ENCODE measurements at regions not wholly inside any gene's neighbourhood (a gene's known extent, or its start where the extent isn't known, plus 50 kb on each side); places are given as distances from the start of the nearest gene placed in this dataset.

DNA sequence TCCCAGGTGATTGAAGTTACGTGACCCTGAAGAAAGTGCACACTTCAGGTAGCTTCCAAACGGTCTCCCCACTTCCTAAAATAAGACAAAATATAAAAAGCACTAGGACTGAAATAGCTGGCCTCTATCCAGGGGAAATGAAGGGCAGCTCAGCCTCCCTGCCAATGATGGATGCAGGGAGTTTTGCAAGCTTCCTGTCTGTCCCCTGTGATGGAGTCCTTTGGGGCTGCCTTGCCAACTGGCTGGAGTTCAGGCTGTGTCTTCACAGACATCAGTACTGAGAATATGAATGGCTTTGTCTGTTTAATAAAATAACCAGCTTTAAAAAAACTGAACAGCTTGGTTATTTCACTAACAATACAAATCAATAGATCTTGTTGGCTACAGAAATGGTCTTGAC, 101.4 kb upstream of the GPR12 start:
- H3K27me3 ChIP-seq (replicated peaks in 1 of 7) = peaks cover 0 to 46% (median 0%) of the 10 kb centered on the region in 7 donors
- 22 to 63% (median 33%) methylated on average over 2 of the region's 2 CpGs for WGBS, 5 donors
- no peak for TF ChIP-seq POLR2A (IDR thresholded peaks at IDR 0.05)
- TF ChIP-seq POLR2AphosphoS5 (IDR thresholded peaks at IDR 0.05) = no peak
- TF ChIP-seq, protein P1, sequence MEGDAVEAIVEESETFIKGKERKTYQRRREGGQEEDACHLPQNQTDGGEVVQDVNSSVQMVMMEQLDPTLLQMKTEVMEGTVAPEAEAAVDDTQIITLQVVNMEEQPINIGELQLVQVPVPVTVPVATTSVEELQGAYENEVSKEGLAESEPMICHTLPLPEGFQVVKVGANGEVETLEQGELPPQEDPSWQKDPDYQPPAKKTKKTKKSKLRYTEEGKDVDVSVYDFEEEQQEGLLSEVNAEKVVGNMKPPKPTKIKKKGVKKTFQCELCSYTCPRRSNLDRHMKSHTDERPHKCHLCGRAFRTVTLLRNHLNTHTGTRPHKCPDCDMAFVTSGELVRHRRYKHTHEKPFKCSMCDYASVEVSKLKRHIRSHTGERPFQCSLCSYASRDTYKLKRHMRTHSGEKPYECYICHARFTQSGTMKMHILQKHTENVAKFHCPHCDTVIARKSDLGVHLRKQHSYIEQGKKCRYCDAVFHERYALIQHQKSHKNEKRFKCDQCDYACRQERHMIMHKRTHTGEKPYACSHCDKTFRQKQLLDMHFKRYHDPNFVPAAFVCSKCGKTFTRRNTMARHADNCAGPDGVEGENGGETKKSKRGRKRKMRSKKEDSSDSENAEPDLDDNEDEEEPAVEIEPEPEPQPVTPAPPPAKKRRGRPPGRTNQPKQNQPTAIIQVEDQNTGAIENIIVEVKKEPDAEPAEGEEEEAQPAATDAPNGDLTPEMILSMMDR (IDR thresholded peaks at IDR 0.05 in 8 of 11, conservative IDR thresholded peaks at IDR 0.05 in 3 of 11) = no peak
- no peaks in the 10 kb centered on the region for H3K36me3 ChIP-seq
- no peak for DNase-seq
- no peaks in the 10 kb centered on the region for H3K9me3 ChIP-seq
- intact Hi-C loops (cut with DNase I; ENCODE audit: low total_unique reads) = no loop called here
- H3K27ac ChIP-seq = no peak overlapping the region
- no peaks in the 10 kb centered on the region for H3K4me1 ChIP-seq
- H3K4me3 ChIP-seq = no peak overlapping the region

DNA sequence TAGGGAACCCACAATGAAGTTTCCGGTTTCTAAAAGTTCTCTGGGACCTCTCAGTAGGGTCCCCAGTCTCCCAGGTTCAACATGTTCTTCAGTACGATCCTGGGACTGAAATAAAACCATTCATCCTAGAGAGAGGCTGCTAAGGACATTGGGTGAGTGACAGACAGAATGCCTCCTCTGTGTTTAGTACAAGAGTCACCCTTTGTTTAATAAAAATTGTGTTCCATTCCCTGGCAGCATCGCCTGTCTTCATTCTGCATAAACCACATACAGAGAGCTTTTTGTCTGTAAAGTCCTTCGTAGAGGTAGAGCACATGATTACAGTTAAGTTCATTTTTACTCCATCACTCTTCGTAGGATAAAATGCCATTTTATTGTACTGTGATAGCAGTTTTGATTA, 95.3 kb upstream of the GPR12 start:
- TF ChIP-seq POLR2A (IDR thresholded peaks at IDR 0.05) = no peak
- TF ChIP-seq, protein P1 (IDR thresholded peaks at IDR 0.05 in 8 of 11, conservative IDR thresholded peaks at IDR 0.05 in 3 of 11) = no peak
- TF ChIP-seq POLR2AphosphoS5 (IDR thresholded peaks at IDR 0.05) = no peak
- Histone ChIP-seq H3K27ac (no peak overlapping the region), H3K36me3 (no peaks in the 10 kb centered on the region), H3K4me3 (no peak overlapping the region), H3K27me3 (replicated peaks in 1 of 7) (peaks cover 0 to 49% (median 3%) of the 10 kb centered on the region in 7 donors), H3K4me1 (no peaks in the 10 kb centered on the region), H3K9me3 (no peaks in the 10 kb centered on the region)
- 73 to 84% (median 76%) methylated on average over 5 of the region's 5 CpGs for WGBS, 5 donors
- no peak for DNase-seq
- intact Hi-C loops (cut with DNase I; ENCODE audit: low total_unique reads) = no loop called here

DNA sequence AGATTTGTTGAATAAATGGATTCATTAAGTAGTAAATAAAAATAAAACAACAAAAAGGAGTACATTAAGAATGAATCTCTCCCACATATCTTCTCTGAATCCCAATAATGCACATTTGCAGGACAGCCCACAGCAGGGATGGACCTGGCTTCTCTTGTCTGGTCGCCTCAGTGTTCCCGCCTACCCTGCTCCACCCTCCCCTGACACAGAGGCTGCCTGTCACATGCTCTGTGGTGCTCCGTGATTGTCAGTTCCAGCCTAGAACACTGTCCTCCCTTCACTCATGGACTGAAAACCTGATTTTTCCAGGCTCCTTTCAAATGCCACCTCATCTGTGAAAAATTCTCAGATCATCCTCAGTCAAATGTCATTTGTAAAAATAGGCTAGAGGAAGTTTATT, 94.5 kb upstream of the GPR12 start:
- TF ChIP-seq POLR2AphosphoS5 (IDR thresholded peaks at IDR 0.05) = no peak
- TF ChIP-seq POLR2A (IDR thresholded peaks at IDR 0.05) = no peak
- TF ChIP-seq, protein P1 (IDR thresholded peaks at IDR 0.05 in 8 of 11, conservative IDR thresholded peaks at IDR 0.05 in 3 of 11) = no peak
- Histone ChIP-seq H3K9me3 (no peaks in the 10 kb centered on the region), H3K4me1 (no peaks in the 10 kb centered on the region), H3K27ac (no peak overlapping the region), H3K27me3 (replicated peaks in 1 of 7) (peaks cover 0 to 46% (median 3%) of the 10 kb centered on the region in 7 donors), H3K4me3 (no peak overlapping the region), H3K36me3 (no peaks in the 10 kb centered on the region)
- intact Hi-C loops (cut with DNase I; ENCODE audit: low total_unique reads) = no loop called here
- 55 to 72% (median 64%) methylated on average over 3 of the region's 3 CpGs for WGBS, 5 donors
- no peak for DNase-seq

DNA sequence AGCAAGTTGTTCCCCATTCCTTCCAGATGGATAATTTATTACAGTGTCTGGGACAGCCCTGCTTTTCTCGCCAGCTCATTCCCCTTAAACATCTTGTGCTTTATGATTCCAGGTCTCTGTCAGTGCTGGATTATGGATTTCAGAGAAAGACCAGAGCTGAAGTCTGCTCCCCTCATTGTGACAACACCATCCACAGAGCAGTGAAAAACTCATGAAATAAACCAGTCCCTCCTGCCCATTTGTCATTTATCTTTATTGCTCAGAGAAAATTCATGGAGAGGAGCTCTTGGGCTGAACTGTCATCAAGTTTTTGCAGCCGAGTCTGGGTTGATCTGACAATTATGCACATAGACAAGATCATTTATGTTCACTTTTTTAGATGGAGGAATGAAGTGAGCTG, 92.7 kb upstream of the GPR12 start:
- Histone ChIP-seq H3K27ac (no peak overlapping the region), H3K9me3 (no peaks in the 10 kb centered on the region), H3K27me3 (replicated peaks in 1 of 7) (peaks cover 0 to 50% (median 3%) of the 10 kb centered on the region in 7 donors), H3K4me3 (no peak overlapping the region), H3K36me3 (no peaks in the 10 kb centered on the region), H3K4me1 (no peaks in the 10 kb centered on the region)
- intact Hi-C loops (cut with DNase I; ENCODE audit: low total_unique reads) = no loop called here
- WGBS, 5 donors = 36 to 55% (median 46%) methylated on average over 2 of the region's 2 CpGs
- DNase-seq = no peak
- TF ChIP-seq, protein P1 (IDR thresholded peaks at IDR 0.05 in 8 of 11, conservative IDR thresholded peaks at IDR 0.05 in 3 of 11) = no peak
- no peak for TF ChIP-seq POLR2A (IDR thresholded peaks at IDR 0.05)
- TF ChIP-seq POLR2AphosphoS5 (IDR thresholded peaks at IDR 0.05) = no peak
